ENCODE measurements at regions not wholly inside any gene's neighbourhood (a gene's known extent, or its start where the extent isn't known, plus 50 kb on each side); places are given as distances from the start of the nearest gene placed in this dataset.

DNA sequence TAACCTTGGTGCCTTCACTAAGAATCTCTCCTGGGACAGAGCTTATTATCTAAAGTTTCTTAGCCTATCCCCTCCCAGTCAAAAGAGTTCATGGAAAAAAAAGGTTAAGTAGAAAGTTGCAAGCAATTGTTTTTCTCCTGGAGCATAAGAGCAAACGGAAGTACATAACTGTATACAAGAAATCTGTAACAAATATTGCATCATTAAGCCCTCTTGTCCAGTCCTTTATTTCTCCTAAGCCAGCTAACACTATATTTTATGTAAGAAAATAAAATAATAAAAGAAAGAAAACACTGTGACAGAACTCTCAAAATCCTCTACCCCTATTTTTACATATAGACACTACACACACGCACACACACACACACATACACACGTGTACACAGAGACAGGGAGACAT is 255.3 kb downstream of the NAF1 start:
- POLR2A ChIA-PET = no interaction called here
- no peaks in the 10 kb centered on the region for H3K9me3 ChIP-seq
- CTCF ChIA-PET = interaction anchor here (0.7 to 1.0 kb wide), 2 partner anchors 13 to 296 kb away, joined by 3 read pairs; no protein-coding TSS in a partner anchor
- H3K4me3 ChIP-seq = no peak overlapping the region
- no peak overlapping the region for H3K4me2 ChIP-seq
- no peaks in the 10 kb centered on the region for H3K4me1 ChIP-seq
- ATAC-seq (no peak), DNase-seq (ENCODE audit: low read depth in 1 of 2, low spot score in 1 of 2) (no peak), FAIRE-seq (no peak)
- no peak overlapping the region for H3K27ac ChIP-seq
- WGBS (ENCODE audit: missing lambda C conversion rate) = 51% methylated on average over 3 of the region's 3 CpGs
- no peak for TF ChIP-seq MAX (IDR thresholded peaks at IDR 0.05)
- no peak for TF ChIP-seq KDM1A (IDR thresholded peaks at IDR 0.05; ENCODE audit: low read depth)

DNA sequence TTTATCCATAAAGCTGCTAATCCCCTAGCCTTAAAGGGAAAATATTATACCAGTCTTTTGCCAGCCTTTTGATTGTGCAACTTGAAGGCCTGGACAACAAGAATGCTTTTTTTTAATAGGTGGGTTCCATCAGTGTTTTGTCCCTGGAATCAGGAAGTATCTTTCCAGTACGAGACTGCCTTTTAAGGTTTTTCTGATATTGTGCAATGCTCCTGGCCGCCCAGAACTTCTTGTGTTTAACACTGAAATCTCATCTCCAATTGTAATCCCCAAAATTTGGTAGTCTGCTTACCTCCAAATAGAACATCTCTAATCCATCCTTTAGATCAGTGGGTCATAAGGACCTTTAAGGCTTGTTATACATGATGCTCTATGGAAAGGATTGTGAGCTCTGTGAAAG is 256.7 kb downstream of the NAF1 start:
- DNase-seq (ENCODE audit: low read depth in 1 of 2, low spot score in 1 of 2) (no peak), FAIRE-seq (no peak), ATAC-seq (no peak)
- H3K4me3 ChIP-seq = no peak overlapping the region
- ChIA-PET CTCF (no interaction called here), POLR2A (no interaction called here)
- no peak overlapping the region for H3K4me2 ChIP-seq
- TF ChIP-seq RNF2 (IDR thresholded peaks at IDR 0.05; ENCODE audit: borderline replicate concordance, low read depth) (no peak), NR3C1 (IDR thresholded peaks at IDR 0.05) (no peak), ZNF302 (CRISPR knock-in tag; IDR thresholded peaks at IDR 0.05) (no peak), GATA3 (IDR thresholded peaks at IDR 0.05; ENCODE audit: borderline replicate concordance) (no peak), EP300 (IDR thresholded peaks at IDR 0.05) (no peak), NPAS2 (CRISPR knock-in tag; IDR thresholded peaks at IDR 0.05; ENCODE audit: borderline replicate concordance) (no peak), HOXB5 (CRISPR knock-in tag; IDR thresholded peaks at IDR 0.05) (no peak), POLR2A (IDR thresholded peaks at IDR 0.05; ENCODE audit: low read length) (no peak), ELK1 (IDR thresholded peaks at IDR 0.05; ENCODE audit: low read depth, low read length) (no peak), BHLHE40 (IDR thresholded peaks at IDR 0.05; ENCODE audit: low read depth, low read length) (no peak), FOXS1 (CRISPR knock-in tag; IDR thresholded peaks at IDR 0.05) (no peak), JUNB (IDR thresholded peaks at IDR 0.05) (no peak), BCL3 (IDR thresholded peaks at IDR 0.05) (no peak), SMC3 (IDR thresholded peaks at IDR 0.05) (no peak), MAX (IDR thresholded peaks at IDR 0.05) (no peak)
- TF ChIP-seq, protein P1, sequence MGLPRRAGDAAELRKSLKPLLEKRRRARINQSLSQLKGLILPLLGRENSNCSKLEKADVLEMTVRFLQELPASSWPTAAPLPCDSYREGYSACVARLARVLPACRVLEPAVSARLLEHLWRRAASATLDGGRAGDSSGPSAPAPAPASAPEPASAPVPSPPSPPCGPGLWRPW (IDR thresholded peaks at IDR 0.05) = no peak
- TF ChIP-seq, protein P2, sequence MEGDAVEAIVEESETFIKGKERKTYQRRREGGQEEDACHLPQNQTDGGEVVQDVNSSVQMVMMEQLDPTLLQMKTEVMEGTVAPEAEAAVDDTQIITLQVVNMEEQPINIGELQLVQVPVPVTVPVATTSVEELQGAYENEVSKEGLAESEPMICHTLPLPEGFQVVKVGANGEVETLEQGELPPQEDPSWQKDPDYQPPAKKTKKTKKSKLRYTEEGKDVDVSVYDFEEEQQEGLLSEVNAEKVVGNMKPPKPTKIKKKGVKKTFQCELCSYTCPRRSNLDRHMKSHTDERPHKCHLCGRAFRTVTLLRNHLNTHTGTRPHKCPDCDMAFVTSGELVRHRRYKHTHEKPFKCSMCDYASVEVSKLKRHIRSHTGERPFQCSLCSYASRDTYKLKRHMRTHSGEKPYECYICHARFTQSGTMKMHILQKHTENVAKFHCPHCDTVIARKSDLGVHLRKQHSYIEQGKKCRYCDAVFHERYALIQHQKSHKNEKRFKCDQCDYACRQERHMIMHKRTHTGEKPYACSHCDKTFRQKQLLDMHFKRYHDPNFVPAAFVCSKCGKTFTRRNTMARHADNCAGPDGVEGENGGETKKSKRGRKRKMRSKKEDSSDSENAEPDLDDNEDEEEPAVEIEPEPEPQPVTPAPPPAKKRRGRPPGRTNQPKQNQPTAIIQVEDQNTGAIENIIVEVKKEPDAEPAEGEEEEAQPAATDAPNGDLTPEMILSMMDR (IDR thresholded peaks at IDR 0.05) = no peak
- TF ChIP-seq, protein P3, sequence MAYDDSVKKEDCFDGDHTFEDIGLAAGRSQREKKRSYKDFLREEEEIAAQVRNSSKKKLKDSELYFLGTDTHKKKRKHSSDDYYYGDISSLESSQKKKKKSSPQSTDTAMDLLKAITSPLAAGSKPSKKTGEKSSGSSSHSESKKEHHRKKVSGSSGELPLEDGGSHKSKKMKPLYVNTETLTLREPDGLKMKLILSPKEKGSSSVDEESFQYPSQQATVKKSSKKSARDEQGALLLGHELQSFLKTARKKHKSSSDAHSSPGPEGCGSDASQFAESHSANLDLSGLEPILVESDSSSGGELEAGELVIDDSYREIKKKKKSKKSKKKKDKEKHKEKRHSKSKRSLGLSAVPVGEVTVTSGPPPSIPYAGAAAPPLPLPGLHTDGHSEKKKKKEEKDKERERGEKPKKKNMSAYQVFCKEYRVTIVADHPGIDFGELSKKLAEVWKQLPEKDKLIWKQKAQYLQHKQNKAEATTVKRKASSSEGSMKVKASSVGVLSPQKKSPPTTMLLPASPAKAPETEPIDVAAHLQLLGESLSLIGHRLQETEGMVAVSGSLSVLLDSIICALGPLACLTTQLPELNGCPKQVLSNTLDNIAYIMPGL (CRISPR knock-in tag; IDR thresholded peaks at IDR 0.05; ENCODE audit: borderline replicate concordance) = no peak
- H3K27ac ChIP-seq = no peak overlapping the region
- H3K4me1 ChIP-seq = no peaks in the 10 kb centered on the region
- no peaks in the 10 kb centered on the region for H3K9me3 ChIP-seq
- WGBS (ENCODE audit: missing lambda C conversion rate) = 38% methylated on average over 2 of the region's 2 CpGs
